HepG2 (cell line): ENCODE measurements at regions not wholly inside any gene's neighbourhood (a gene's known extent, or its start where the extent isn't known, plus 50 kb on each side); places are given as distances from the start of the nearest gene placed in this dataset.

Source experiments
- ATAC-seq: fragments of 200-7000 bp; cut with Tn5 transposase; 3 replicates; pipeline ENCODE4 v1.9.1; 2020; ENCODE audit warnings: mild to moderate bottlenecking, moderate library complexity
- BruUV-seq: library from RNA; stranded (reverse); fragments of 400-500 nt; replicated peaks from 2 replicates; lab custom pipeline; 2021; lab: Mats Ljungman, UMichigan
- CTCF ChIA-PET: fragments of 300-600 bp; formaldehyde crosslinking; extraction: SDS; loops from one replicate; lab custom pipeline; 2021; ENCODE audit warnings: low total read pairs, inconsistent platforms, low intra/inter-chr PET ratio; lab: Yijun Ruan, JAX
- POLR2A ChIA-PET: fragments of 350-600 bp; sonication (Branson Sonifier 250); formaldehyde crosslinking; loops from one replicate; lab custom pipeline; 2020; ENCODE audit warnings: antibody characterized with exemption, inconsistent platforms; lab: Yijun Ruan, JAX
- DNase-seq: peaks from one replicate; pipeline ENCODE4 v3.0.0-alpha.2; 2015; ENCODE audit warnings: low spot score
- FAIRE-seq: peaks from 3 replicates; lab custom pipeline; 2011; peaks lifted over from hg19 to GRCh38; lab: Jason Lieb, UNC
- H2AFZ ChIP-seq: one replicate; pipeline ENCODE4 v1.6.1; 2011; ENCODE audit warnings: low read length, inconsistent platforms
- H3K27ac ChIP-seq: fragments of 300-600 bp; 3 replicates; pipeline ENCODE4 v1.8.0; 2011; ENCODE audit warnings: mixed run types, mild to moderate bottlenecking, mixed read lengths, low read length, inconsistent platforms; ENCODE audit not compliant: insufficient read depth; ENCODE audit errors: extremely low read length
- H3K27me3 ChIP-seq, 2 experiments: fragments of 200-600 bp in 1 of 2; 2 replicates in 1 of 2; 3 replicates in 1 of 2; pipeline versions ENCODE4 v1.6.0 to v1.8.0; 2011; ENCODE audit warnings: low read length in 2 of 2, mild to moderate bottlenecking in 2 of 2, moderate library complexity in 2 of 2, inconsistent platforms in 1 of 2; ENCODE audit not compliant: insufficient read depth in 2 of 2, control insufficient read depth in 1 of 2
- H3K36me3 ChIP-seq, 2 experiments: fragments of 200-600 bp in 1 of 2; replicated peaks in 1 of 2; 2 replicates in 1 of 2; 3 replicates in 1 of 2; pipeline versions ENCODE4 v1.5.1 to v1.8.0; 2011; ENCODE audit warnings: low read length in 2 of 2, inconsistent platforms in 1 of 2; ENCODE audit not compliant: insufficient read depth in 2 of 2, control insufficient read depth in 1 of 2
- H3K4me1 ChIP-seq: 2 replicates; pipeline ENCODE4 v1.5.1; 2012; ENCODE audit warnings: low read length, inconsistent platforms; ENCODE audit not compliant: insufficient read depth
- H3K4me2 ChIP-seq: 2 replicates; pipeline ENCODE4 v1.6.0; 2011; ENCODE audit warnings: low read depth, low read length, inconsistent platforms
- H3K4me3 ChIP-seq, 3 experiments: fragments of 200-600 bp in 1 of 3; sonication (generic), shearing (Covaris generic) in 1 of 3; replicated peaks in 1 of 3; 2 replicates each; pipeline ENCODE4 v1.5.1; 2011 to 2016; ENCODE audit warnings: low read length in 3 of 3, inconsistent platforms in 2 of 3, low read depth in 2 of 3, mild to moderate bottlenecking in 2 of 3, control low read depth in 1 of 3, mixed read lengths in 1 of 3; ENCODE audit not compliant: insufficient read depth in 1 of 3
- H3K79me2 ChIP-seq: one replicate; pipeline ENCODE4 v1.6.1; 2011; ENCODE audit warnings: low read length, inconsistent platforms; ENCODE audit not compliant: insufficient read depth
- H3K9ac ChIP-seq: 2 replicates; pipeline ENCODE4 v1.6.0; 2011; ENCODE audit warnings: mild to moderate bottlenecking, low read depth, low read length, inconsistent platforms; ENCODE audit not compliant: insufficient read depth
- H3K9me3 ChIP-seq: 2 replicates; pipeline ENCODE4 v1.5.1; 2012; ENCODE audit warnings: mild to moderate bottlenecking, low read length
- H4K20me1 ChIP-seq: 2 replicates; pipeline ENCODE4 v1.6.0; 2011; ENCODE audit warnings: inconsistent platforms, mild to moderate bottlenecking, low read length, moderate library complexity; ENCODE audit not compliant: insufficient read depth
- ARNTL ChIP-seq: sonication (generic); formaldehyde crosslinking; IDR thresholded peaks from 2 replicates; pipeline ENCODE4 v1.4.0; 2020; ENCODE audit warnings: mild to moderate bottlenecking, missing genetic modification reagents
- FLYWCH1 ChIP-seq: sonication (generic); formaldehyde crosslinking; IDR thresholded peaks from 2 replicates; pipeline ENCODE4 v1.8.1; 2023; ENCODE audit warnings: mild to moderate bottlenecking, missing genetic modification reagents
- GFI1 ChIP-seq: sonication (generic); formaldehyde crosslinking; IDR thresholded peaks from 2 replicates; pipeline ENCODE4 v1.5.0; 2020; ENCODE audit warnings: missing genetic modification reagents, mild to moderate bottlenecking, borderline replicate concordance
- GLI4 ChIP-seq: sonication (generic); formaldehyde crosslinking; IDR thresholded peaks from 2 replicates; pipeline ENCODE4 v1.5.1; 2020; ENCODE audit warnings: missing genetic modification reagents, mild to moderate bottlenecking, moderate library complexity, borderline replicate concordance
- HDAC6 ChIP-seq: fragments of 200-600 bp; sonication (generic); IDR thresholded peaks from 2 replicates; pipeline ENCODE4 v1.7.0; 2017; ENCODE audit warnings: mild to moderate bottlenecking, antibody characterized with exemption, low read length, low read depth
- HMGXB4 ChIP-seq, 2 experiments: sonication (generic) in 1 of 2; formaldehyde crosslinking in 1 of 2; IDR thresholded peaks; 2 replicates each; pipeline versions ENCODE4 v1.4.0 to v1.6.1; 2018 to 2020; ENCODE audit warnings: missing genetic modification reagents in 2 of 2, borderline replicate concordance in 1 of 2, low read depth in 1 of 2, mild to moderate bottlenecking in 1 of 2, missing biosample characterization in 1 of 2
- HNRNPK ChIP-seq: fragments of 200-400 bp; formaldehyde crosslinking; IDR thresholded peaks from 2 replicates; pipeline ENCODE4 v1.6.1; 2018; ENCODE audit warnings: low read length, low read depth, moderate library complexity, mild to moderate bottlenecking; ENCODE audit not compliant: poor library complexity, severe bottlenecking
- JDP2 ChIP-seq: sonication (generic); formaldehyde crosslinking; IDR thresholded peaks from 2 replicates; pipeline ENCODE4 v1.8.1; 2022; ENCODE audit warnings: missing genetic modification reagents, borderline replicate concordance
- MIXL1 ChIP-seq: IDR thresholded peaks from 2 replicates; pipeline ENCODE4 v1.6.1; 2016
- NFE2 ChIP-seq: sonication (generic); formaldehyde crosslinking; IDR thresholded peaks from 2 replicates; pipeline ENCODE4 v1.4.0; 2020; ENCODE audit warnings: missing genetic modification reagents
- ONECUT2 ChIP-seq: sonication (generic); formaldehyde crosslinking; IDR thresholded peaks from 2 replicates; pipeline ENCODE4 v1.4.0; 2020; ENCODE audit warnings: missing genetic modification reagents
- PCBP1 ChIP-seq: fragments of 200-400 bp; formaldehyde crosslinking; IDR thresholded peaks from 2 replicates; pipeline ENCODE4 v1.6.1; 2017; ENCODE audit warnings: mild to moderate bottlenecking, low read depth, low read length, borderline replicate concordance
- PCBP2 ChIP-seq: fragments of 200-400 bp; formaldehyde crosslinking; optimal IDR thresholded peaks from 2 replicates; pipeline ENCODE3; 2018; ENCODE audit warnings: low read length, low read depth; ENCODE audit not compliant: poor library complexity, severe bottlenecking
- RAD21 ChIP-seq: fragments of 450-650 bp; formaldehyde crosslinking; IDR thresholded peaks from 2 replicates; pipeline ENCODE4 v1.5.0; 2020; ENCODE audit warnings: mild to moderate bottlenecking
- ZBTB20 ChIP-seq: sonication (generic); formaldehyde crosslinking; IDR thresholded peaks from 2 replicates; pipeline ENCODE4 v1.8.1; 2023; ENCODE audit warnings: missing genetic modification reagents, low read depth, mild to moderate bottlenecking, borderline replicate concordance
- ZNF432 ChIP-seq: sonication (generic); formaldehyde crosslinking; IDR thresholded peaks from 2 replicates; pipeline ENCODE4 v1.5.0; 2020; ENCODE audit warnings: missing genetic modification reagents, mild to moderate bottlenecking, borderline replicate concordance
- WGBS: methylation state at CpG from one replicate; pipeline ENCODE4 v1.1.6; 2017; ENCODE audit warnings: low lambda C conversion rate; 5-methylcytosine and 5-hydroxymethylcytosine counted together
- in situ Hi-C: cut with HindIII; loops from 2 replicates; pipeline ENCODE4 v1.10.0; 2017; ENCODE audit warnings: low pct_unique_long_range_greater_than_20kb; ENCODE audit not compliant: extremely low pct_ligation_motif_present
- intact Hi-C: fragments of 100-400 bp; cut with micrococcal nuclease; formaldehyde crosslinking; loops from one replicate; pipeline ENCODE4 v1.10.0; 2022; ENCODE audit not compliant: unreplicated experiment
- TF ChIP-seq, protein P1 (sequence below): sonication (generic); formaldehyde crosslinking; IDR thresholded peaks from 2 replicates; pipeline ENCODE4 v1.8.1; 2023; ENCODE audit warnings: mild to moderate bottlenecking, missing genetic modification reagents

DNA sequence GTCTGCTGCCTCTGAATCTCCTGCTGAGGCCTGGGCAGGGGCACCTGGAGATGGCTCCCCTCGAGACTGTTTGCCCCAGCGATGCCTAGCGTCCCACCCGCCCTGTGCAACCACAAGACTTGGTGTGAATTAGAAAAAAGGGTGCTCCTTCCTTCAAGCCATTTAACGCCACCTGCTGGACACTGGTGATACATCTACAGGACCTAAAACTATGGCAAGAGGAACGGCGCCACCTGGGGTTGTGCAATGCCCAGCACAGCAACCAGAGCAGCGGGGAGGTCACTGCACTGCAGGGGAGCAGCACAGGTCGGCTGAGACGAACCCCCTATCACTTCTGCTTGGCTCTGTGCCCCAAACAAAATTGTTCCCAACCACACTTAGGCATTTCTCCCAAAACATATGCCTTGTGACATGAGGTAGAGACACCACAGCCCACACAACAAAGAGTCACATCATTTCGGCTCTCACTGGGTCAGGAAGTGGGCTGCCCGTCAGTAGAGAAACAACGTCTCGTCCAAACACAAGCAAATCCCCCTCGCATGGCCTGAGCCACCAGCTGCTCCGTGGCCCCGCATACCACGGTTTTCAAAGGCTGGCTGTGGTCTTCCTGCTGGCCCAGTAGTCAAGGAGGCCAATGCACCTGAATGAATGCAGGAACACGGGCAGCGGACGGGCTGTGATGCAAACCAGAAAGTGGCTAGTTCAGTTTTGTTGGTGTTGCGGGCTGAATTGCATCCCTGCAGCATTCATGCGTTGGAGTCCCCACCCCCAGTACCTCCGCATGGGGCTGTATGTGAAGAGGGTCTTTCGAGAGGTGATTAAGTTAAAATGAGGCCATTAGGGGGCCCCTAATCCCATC is 171.9 kb downstream of the SHANK2 start (continued):
- TF ChIP-seq RAD21 (CRISPR knock-in tag) (0 out of 2 replicates have a peak, but pooled peaks have one; percentile 40), HMGXB4 (CRISPR knock-in tag; IDR thresholded peaks at IDR 0.05; ENCODE audit: borderline replicate concordance in 1 of 2, low read depth in 1 of 2) (peak in 1 of 2 experiments; percentile 50; a peak in 1 of 4 replicates), GFI1 (no peak)

DNA sequence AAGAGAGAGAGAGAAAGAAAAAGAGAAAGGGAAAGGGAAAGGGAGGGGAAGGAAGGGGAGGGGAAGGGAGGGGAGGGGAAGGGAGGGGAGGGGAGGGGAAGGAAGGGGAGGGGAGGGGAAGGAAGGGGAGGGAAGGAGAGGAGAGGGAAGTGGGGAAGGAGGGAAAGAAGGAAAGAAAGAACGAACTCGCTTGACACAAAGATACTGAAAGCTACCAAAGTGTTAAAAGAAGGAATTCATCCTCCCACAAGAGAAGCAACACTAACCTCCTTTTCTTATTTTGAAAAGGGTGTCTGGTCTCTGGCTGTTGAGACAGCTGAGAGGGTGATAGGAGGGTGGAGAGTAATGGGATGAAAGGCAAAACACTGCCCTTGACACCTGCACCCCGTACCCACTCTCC is 172.6 kb downstream of the SHANK2 start:
- H4K20me1 ChIP-seq = peaks cover 10% of the 10 kb centered on the region; the same call in 1 of the 2 replicates
- ChIA-PET POLR2A (no interaction called here), CTCF (no interaction called here)
- H3K27me3 ChIP-seq = no peaks in the 10 kb centered on the region
- no peaks in the 10 kb centered on the region for H3K9me3 ChIP-seq
- peaks cover 15 to 46% of the 10 kb centered on the region in 2 experiments; a peak in 4 of 5 replicates for H3K36me3 ChIP-seq
- no peak overlapping the region for H2AFZ ChIP-seq
- H3K4me3 ChIP-seq = no peak overlapping the region
- in situ Hi-C loops = no loop called here
- no peak overlapping the region for H3K27ac ChIP-seq
- intact Hi-C loops = no loop called here
- FAIRE-seq = no peak
- no peaks in the 10 kb centered on the region for H3K4me1 ChIP-seq
- ATAC-seq = no peak
- no peak overlapping the region for H3K9ac ChIP-seq
- no peak for DNase-seq
- no TSS peak for BruUV-seq
- H3K79me2 ChIP-seq = no peaks in the 10 kb centered on the region
- WGBS = 97% methylated on average over 3 of the region's 3 CpGs
- H3K4me2 ChIP-seq = no peak overlapping the region
- peak; percentile 89 for TF ChIP-seq PCBP2
- no peak for TF ChIP-seq ZBTB20 (CRISPR knock-in tag)
- no peak for TF ChIP-seq NFE2
- no peak for TF ChIP-seq ONECUT2 (CRISPR knock-in tag)
- TF ChIP-seq HNRNPK = peak; percentile 97
- TF ChIP-seq HDAC6 = no peak
- no peak for TF ChIP-seq FLYWCH1 (CRISPR knock-in tag)
- no peak for TF ChIP-seq JDP2 (CRISPR knock-in tag)
- no peak for TF ChIP-seq ZNF432
- no peak for TF ChIP-seq MIXL1 (CRISPR knock-in tag)
- TF ChIP-seq, protein P1, sequence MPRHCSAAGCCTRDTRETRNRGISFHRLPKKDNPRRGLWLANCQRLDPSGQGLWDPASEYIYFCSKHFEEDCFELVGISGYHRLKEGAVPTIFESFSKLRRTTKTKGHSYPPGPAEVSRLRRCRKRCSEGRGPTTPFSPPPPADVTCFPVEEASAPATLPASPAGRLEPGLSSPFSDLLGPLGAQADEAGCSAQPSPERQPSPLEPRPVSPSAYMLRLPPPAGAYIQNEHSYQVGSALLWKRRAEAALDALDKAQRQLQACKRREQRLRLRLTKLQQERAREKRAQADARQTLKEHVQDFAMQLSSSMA (CRISPR knock-in tag) = no peak
- no peak for TF ChIP-seq ARNTL (CRISPR knock-in tag)
- peak; percentile 78; the same call in 1 of the 2 replicates for TF ChIP-seq PCBP1
- TF ChIP-seq GLI4 = no peak
